ENCODE measurements at regions not wholly inside any gene's neighbourhood (a gene's known extent, or its start where the extent isn't known, plus 50 kb on each side); places are given as distances from the start of the nearest gene placed in this dataset.

DNA sequence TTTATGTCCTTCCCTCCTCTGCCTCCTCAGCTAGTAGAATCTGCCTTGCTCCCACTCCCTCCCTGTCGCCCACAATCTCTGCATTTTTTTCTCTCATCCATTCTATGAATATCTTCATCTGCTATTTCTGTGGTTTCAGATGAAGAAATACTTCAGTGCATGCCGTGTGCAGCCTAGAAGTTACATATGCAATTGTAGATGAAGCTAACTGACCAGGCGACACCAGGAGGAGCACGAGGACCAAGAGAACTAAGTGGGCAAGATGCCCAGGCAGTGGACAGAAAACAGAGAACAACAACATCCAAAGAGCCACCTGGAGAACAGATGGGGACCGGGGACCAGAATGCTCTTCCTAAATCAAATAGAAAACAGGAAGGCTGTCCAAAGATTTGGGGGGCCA, 121.4 kb upstream of the ATP11B start:
- Histone ChIP-seq H3K9me3 (ENCODE audit: low read length) (no peaks in the 10 kb centered on the region), H3K4me3 (ENCODE audit: low read length) (no peak overlapping the region), H3K4me1 (ENCODE audit: insufficient read depth, low read length) (peaks cover 5% of the 10 kb centered on the region), H3K36me3 (ENCODE audit: insufficient read depth, low read length) (no peaks in the 10 kb centered on the region), H3K27me3 (ENCODE audit: insufficient read depth, low read length) (no peaks in the 10 kb centered on the region), H2AFZ (ENCODE audit: low read depth, low read length) (no peak overlapping the region)

DNA sequence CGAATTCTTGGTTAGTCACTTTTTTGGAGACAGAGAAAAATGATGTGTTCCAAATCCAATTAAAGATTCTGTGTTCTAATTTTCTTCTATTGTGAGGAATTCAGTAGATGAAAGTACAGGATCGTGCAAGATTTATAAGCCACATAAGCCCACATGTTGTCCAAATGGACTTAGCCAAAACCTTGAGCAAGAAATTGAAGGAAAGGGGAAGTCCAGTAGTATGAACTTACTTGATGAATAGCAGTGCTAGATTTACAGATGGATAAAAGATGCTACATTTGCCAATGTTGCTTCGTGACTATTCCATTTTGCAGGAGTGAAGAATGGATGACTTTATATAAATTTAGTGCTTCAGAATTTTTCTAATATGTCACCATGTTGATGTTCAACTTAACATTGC, 120.0 kb upstream of the ATP11B start:
- no peak overlapping the region for H2AFZ ChIP-seq (ENCODE audit: low read depth, low read length)
- H3K36me3 ChIP-seq (ENCODE audit: insufficient read depth, low read length): no peaks in the 10 kb centered on the region
- H3K9me3 ChIP-seq (ENCODE audit: low read length): no peaks in the 10 kb centered on the region
- H3K27me3 ChIP-seq (ENCODE audit: insufficient read depth, low read length): no peaks in the 10 kb centered on the region
- H3K4me3 ChIP-seq (ENCODE audit: low read length): no peak overlapping the region
- H3K4me1 ChIP-seq (ENCODE audit: insufficient read depth, low read length): peaks cover 5% of the 10 kb centered on the region

DNA sequence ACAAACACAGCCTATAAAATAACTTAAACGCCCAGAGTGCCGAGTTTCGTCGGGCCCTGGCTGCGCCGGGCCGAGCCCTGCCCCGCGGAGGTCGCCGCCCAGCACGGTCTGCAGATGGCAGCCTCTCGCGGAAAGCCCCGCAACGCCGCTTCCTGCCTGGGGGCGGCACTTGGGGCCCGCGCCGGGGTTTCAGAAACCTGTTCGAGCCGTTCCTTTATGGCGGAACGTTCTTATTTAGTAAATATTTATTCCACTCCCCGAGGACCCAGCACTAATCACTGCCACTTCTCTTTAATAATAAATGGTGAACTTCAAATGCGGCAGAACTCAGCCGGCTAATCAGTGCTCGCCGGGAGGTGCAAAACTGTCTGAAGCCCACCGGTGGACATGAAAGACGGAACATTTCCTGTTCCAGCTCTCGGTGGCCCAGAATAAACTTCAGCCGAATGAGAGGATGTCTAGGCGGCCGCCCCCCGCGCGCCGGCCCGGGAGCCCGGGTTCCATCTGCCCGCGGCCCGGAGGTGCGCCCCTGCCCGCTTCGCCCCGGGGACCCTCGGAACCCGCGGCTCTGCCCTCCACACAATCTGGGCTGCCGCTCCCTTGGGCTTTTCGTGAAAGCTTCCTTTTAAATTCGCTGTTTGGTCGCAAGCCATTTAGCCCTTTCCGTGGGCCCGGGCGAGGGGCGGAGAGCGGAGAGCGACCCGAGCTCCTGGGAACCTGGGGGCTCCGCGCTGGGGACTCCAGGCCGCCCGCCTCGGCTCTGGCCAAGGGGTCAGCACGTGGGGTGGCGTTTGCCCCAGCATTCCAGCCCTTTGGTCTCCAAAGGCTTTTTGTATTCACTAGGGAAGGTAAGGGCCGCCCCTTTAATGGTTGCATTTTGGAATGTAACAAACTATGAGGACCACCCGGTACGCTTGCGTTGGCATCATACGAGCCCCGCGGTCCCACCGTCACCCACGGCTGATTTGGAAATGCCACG, 110.8 kb upstream of the ATP11B start:
- H3K27me3 ChIP-seq (ENCODE audit: insufficient read depth, low read length): no peaks in the 10 kb centered on the region

DNA sequence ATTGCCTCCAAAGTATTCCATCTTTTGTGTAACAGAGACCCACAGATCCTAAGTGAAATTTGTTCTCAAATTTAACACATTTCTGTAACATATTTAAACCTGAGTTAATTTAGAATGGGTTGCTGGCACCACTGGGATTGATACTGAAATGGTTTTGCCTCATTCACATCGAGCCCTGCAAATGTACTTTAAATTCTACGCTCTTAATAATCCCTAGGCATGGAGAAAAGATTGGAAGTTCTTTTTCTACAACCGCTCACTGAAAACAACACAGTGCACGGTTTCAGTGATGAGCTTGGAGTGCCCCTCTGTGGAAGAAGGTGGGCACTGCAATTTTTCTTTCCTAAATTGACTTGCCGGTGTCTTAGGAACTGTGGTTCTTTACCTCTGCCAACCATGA, 109.9 kb upstream of the ATP11B start:
- H3K27me3 ChIP-seq (ENCODE audit: insufficient read depth, low read length): no peaks in the 10 kb centered on the region
- peak overlapping the region; percentile 97 for H2AFZ ChIP-seq (ENCODE audit: low read depth, low read length)
- no peaks in the 10 kb centered on the region for H3K9me3 ChIP-seq (ENCODE audit: low read length)
- peak overlapping the region; percentile 71 for H3K4me3 ChIP-seq (ENCODE audit: low read length)
- no peaks in the 10 kb centered on the region for H3K36me3 ChIP-seq (ENCODE audit: insufficient read depth, low read length)
- peaks cover 9% of the 10 kb centered on the region for H3K4me1 ChIP-seq (ENCODE audit: insufficient read depth, low read length)

More for the DNA sequence above, 110.8 kb upstream of the ATP11B start:
- peak overlapping the region; percentile 71 for H3K4me3 ChIP-seq (ENCODE audit: low read length)
- H3K36me3 ChIP-seq (ENCODE audit: insufficient read depth, low read length): no peaks in the 10 kb centered on the region
- no peaks in the 10 kb centered on the region for H3K9me3 ChIP-seq (ENCODE audit: low read length)
- H3K4me1 ChIP-seq (ENCODE audit: insufficient read depth, low read length): peaks cover 9% of the 10 kb centered on the region
- peak overlapping the region; percentile 97 for H2AFZ ChIP-seq (ENCODE audit: low read depth, low read length)

DNA sequence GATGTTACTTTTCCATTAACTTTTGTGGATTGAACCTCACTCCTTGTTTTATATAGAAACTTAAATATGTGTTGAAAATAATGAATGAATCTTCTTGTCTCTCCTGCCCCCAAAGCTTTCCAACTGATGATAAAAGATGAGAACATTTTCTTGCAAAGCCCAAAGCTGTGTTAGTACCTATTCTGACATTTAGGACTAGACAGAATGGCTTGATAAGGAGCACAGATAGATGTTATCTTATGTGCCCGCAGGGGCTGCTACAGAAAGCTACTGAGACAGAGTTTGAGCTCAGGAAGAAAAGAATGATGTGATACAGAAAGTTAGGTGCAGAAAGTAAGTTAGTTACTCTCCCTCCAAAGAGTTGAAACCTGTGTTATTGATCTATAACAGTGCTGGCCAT, 109.4 kb upstream of the ATP11B start:
- no peak overlapping the region for H3K4me3 ChIP-seq (ENCODE audit: low read length)
- no peaks in the 10 kb centered on the region for H3K27me3 ChIP-seq (ENCODE audit: insufficient read depth, low read length)
- peaks cover 9% of the 10 kb centered on the region for H3K4me1 ChIP-seq (ENCODE audit: insufficient read depth, low read length)
- no peaks in the 10 kb centered on the region for H3K36me3 ChIP-seq (ENCODE audit: insufficient read depth, low read length)
- peak overlapping the region; percentile 97 for H2AFZ ChIP-seq (ENCODE audit: low read depth, low read length)
- no peaks in the 10 kb centered on the region for H3K9me3 ChIP-seq (ENCODE audit: low read length)

DNA sequence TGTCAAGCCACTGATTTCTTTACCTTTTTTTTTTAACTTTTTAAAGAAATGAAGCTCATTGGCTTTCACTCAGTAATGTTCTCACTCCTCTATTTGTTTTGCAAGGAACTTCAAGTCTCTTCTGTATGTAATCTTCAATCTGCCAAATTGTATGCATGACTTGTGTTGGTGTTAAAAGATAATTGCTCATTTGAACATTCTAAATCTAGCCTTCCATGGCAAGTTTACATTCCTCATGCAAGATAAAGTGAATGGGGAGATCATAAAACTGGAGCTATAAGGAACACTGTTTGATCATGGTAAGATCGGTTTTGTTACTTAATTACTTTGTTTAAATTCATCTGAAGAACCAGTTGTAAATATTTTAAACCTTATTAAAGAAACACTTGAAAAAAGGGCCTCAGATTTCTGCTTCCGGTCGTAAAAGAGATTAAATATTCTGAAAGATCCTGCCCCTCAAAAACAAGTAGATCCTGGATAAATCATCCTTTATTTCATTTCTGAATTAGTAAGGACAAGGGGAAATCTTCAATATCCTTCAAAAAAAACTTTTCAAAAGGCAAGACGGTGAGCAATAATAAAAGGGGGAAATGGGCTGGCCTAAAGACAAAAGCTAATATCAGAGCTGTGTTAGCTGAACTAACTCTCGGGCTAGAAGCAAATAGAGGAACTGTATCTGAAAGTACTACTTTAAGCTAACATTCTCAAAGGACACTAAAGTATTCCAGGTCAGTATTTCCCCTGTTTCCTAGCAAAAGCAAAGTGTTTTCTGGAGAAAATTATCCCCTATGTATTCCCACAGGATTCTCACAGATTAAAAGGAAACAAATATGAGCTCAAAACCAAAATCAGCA, 107.0 kb upstream of the ATP11B start:
- no peaks in the 10 kb centered on the region for H3K36me3 ChIP-seq (ENCODE audit: insufficient read depth, low read length)
- H2AFZ ChIP-seq (ENCODE audit: low read depth, low read length): peak overlapping the region; percentile 10
- peaks cover 12% of the 10 kb centered on the region for H3K4me1 ChIP-seq (ENCODE audit: insufficient read depth, low read length)
- H3K27me3 ChIP-seq (ENCODE audit: insufficient read depth, low read length): no peaks in the 10 kb centered on the region
- no peak overlapping the region for H3K4me3 ChIP-seq (ENCODE audit: low read length)
- H3K9me3 ChIP-seq (ENCODE audit: low read length): no peaks in the 10 kb centered on the region

DNA sequence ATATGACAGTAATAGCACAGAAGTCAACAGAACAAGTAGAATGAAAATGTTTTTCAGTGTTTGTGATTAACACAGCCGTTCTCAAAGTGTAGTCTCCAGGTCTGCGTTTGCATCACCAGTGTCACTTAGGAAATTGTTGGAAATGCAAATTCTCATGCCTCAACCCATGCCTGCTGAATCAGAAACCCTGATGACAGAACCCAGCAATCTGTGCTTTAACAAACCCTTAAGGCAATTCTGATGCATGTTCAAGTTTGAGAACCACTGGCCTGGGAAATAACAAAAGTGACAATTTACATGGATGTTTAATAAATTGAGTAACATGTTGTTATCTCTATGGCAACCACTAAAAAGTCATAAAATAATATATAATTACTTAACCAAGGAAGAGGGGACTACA, 103.1 kb upstream of the ATP11B start:
- Histone ChIP-seq H3K36me3 (ENCODE audit: insufficient read depth, low read length) (no peaks in the 10 kb centered on the region), H2AFZ (ENCODE audit: low read depth, low read length) (no peak overlapping the region), H3K9me3 (ENCODE audit: low read length) (no peaks in the 10 kb centered on the region), H3K27me3 (ENCODE audit: insufficient read depth, low read length) (no peaks in the 10 kb centered on the region), H3K4me1 (ENCODE audit: insufficient read depth, low read length) (peaks cover 7% of the 10 kb centered on the region), H3K4me3 (ENCODE audit: low read length) (no peak overlapping the region)

DNA sequence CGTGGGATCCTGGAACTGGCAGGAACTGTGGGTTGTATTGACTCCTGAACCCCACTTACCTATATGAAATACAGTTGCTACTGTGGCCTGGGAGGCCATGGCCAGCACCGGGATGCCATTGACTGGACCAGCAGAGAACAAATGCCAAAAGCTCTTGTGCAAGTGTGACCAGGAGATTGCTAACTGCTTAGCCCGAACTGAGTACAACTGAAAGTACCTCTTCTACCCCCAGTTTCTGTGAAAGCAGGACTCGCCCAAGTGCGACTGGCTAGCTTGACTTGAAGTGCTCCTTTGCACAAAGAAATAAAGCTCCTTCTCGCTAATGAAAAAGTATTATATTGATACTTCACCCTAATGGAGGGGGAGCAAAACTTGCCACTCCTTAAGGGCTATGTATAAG, 101.3 kb upstream of the ATP11B start:
- H3K4me1 ChIP-seq (ENCODE audit: insufficient read depth, low read length): peaks cover 2% of the 10 kb centered on the region
- H2AFZ ChIP-seq (ENCODE audit: low read depth, low read length): no peak overlapping the region
- H3K36me3 ChIP-seq (ENCODE audit: insufficient read depth, low read length): no peaks in the 10 kb centered on the region
- H3K4me3 ChIP-seq (ENCODE audit: low read length): no peak overlapping the region
- no peaks in the 10 kb centered on the region for H3K9me3 ChIP-seq (ENCODE audit: low read length)
- no peaks in the 10 kb centered on the region for H3K27me3 ChIP-seq (ENCODE audit: insufficient read depth, low read length)

DNA sequence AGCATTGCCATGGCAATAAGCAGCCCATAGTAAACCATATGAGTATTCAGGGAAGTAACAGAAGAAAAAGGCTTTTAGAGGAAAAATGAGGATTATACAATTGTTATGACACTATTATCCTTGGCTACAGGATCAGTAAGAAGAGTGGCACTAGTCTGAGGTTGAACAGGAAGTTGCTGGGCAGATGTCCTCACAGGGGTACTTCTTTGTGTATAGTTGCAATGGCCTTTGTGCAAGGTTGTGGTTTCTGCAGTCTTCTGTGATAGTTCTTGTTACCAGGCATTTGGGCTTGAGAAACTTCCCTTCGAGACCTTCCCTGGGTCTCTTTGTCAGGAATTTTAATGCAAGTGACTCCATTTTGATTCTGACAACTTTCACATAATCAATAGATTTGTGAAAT, 100.6 kb upstream of the ATP11B start:
- Histone ChIP-seq H3K9me3 (ENCODE audit: low read length) (no peaks in the 10 kb centered on the region), H3K4me3 (ENCODE audit: low read length) (no peak overlapping the region), H3K36me3 (ENCODE audit: insufficient read depth, low read length) (no peaks in the 10 kb centered on the region), H3K27me3 (ENCODE audit: insufficient read depth, low read length) (no peaks in the 10 kb centered on the region), H2AFZ (ENCODE audit: low read depth, low read length) (no peak overlapping the region), H3K4me1 (ENCODE audit: insufficient read depth, low read length) (peaks cover 2% of the 10 kb centered on the region)

DNA sequence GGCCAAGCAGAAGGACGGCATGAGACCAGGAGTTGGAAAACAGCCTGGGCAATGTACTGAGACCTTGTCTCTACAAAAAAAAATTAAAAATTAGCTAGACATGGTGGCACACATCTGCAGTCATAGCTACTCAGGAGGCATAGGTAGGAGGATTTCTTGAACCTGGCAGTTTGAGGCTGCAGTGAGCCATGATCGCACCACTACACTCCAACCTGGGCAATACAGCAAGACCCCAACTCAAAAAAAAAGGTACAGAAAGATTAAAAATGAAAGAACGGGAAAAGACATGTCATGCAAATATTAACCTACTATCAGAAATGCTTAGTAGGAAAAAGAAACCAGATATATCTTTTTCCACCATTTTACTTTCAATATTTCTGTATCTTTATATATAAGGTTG, 99.6 kb upstream of the ATP11B start:
- no peak overlapping the region for H3K4me3 ChIP-seq (ENCODE audit: low read length)
- H3K4me1 ChIP-seq (ENCODE audit: insufficient read depth, low read length): peaks cover 2% of the 10 kb centered on the region
- H3K36me3 ChIP-seq (ENCODE audit: insufficient read depth, low read length): no peaks in the 10 kb centered on the region
- no peaks in the 10 kb centered on the region for H3K27me3 ChIP-seq (ENCODE audit: insufficient read depth, low read length)
- no peak overlapping the region for H2AFZ ChIP-seq (ENCODE audit: low read depth, low read length)
- no peaks in the 10 kb centered on the region for H3K9me3 ChIP-seq (ENCODE audit: low read length)

DNA sequence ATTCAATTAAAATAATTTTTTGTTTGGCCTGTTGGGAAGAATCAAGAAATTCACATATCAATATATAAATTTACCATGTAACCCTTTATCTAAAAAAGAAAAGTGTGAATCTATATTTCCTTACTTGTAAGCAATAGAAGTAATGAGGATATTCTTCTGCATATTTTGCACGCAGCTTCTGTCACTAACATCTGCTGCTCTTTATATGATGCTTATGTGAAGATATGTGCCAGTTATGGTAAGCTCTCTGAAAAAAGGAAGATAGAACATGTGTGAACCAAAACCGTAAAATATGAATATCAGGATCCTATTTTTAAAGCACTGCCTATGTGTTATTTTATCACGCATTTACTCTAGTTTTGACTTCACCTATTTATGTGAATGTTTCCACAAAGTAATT, 96.4 kb upstream of the ATP11B start:
- Histone ChIP-seq H2AFZ (ENCODE audit: low read depth, low read length) (no peak overlapping the region), H3K4me1 (ENCODE audit: insufficient read depth, low read length) (no peaks in the 10 kb centered on the region), H3K27me3 (ENCODE audit: insufficient read depth, low read length) (no peaks in the 10 kb centered on the region), H3K4me3 (ENCODE audit: low read length) (no peak overlapping the region), H3K36me3 (ENCODE audit: insufficient read depth, low read length) (no peaks in the 10 kb centered on the region), H3K9me3 (ENCODE audit: low read length) (no peaks in the 10 kb centered on the region)

DNA sequence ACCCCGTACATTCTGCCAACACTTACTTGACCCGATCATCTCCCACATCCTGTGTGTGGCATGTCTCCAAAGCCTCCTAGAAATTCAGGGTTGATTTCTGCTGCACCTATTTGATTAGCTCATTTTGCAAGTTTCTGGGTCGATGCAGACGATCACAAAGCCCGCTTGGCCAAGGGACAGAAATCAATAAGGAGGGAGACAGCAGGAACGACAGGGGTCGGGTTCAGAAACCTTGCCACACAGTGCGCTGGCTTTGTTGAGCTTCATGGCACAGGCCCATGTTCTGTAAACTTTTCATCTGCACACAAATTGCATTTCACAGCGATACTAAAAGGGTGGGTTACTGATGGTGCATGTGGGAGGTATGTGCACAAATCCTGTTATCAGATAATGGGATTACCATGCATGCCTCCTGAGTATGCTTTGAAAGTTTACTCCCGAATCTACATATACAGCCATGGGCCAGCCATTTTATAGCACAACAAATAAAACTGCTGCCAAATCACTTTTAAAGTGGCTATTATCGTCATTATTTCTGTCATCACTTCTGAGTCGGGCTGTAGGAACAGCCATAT, 95.9 kb upstream of the ATP11B start:
- Histone ChIP-seq H3K9me3 (ENCODE audit: low read length) (no peaks in the 10 kb centered on the region), H3K4me1 (ENCODE audit: insufficient read depth, low read length) (no peaks in the 10 kb centered on the region)

DNA sequence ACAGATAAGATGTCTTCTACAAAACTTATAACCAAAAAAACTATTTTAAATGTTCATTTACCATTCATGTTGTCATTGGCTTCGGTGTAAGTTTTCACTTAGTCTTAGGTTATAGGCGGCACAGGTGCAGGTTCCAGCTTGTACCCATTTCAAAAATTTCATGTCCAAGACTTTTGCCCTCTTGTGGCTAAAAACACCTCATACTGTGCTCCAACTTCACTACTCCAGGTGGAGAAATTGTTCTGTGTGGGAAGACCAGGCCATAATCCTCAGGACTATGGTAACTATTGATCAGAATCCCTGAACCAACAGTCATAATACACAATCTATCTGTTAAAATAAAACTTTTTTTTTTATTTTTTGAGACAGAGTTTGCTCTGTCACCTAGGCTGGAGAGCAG, 95.2 kb upstream of the ATP11B start:
- no peaks in the 10 kb centered on the region for H3K36me3 ChIP-seq (ENCODE audit: insufficient read depth, low read length)
- no peak overlapping the region for H2AFZ ChIP-seq (ENCODE audit: low read depth, low read length)

More for the DNA sequence above, 95.9 kb upstream of the ATP11B start:
- Histone ChIP-seq H2AFZ (ENCODE audit: low read depth, low read length) (no peak overlapping the region), H3K36me3 (ENCODE audit: insufficient read depth, low read length) (no peaks in the 10 kb centered on the region), H3K27me3 (ENCODE audit: insufficient read depth, low read length) (no peaks in the 10 kb centered on the region), H3K4me3 (ENCODE audit: low read length) (no peak overlapping the region)

More for the DNA sequence above, 95.2 kb upstream of the ATP11B start:
- no peaks in the 10 kb centered on the region for H3K4me1 ChIP-seq (ENCODE audit: insufficient read depth, low read length)
- H3K4me3 ChIP-seq (ENCODE audit: low read length): no peak overlapping the region
- H3K9me3 ChIP-seq (ENCODE audit: low read length): no peaks in the 10 kb centered on the region
- H3K27me3 ChIP-seq (ENCODE audit: insufficient read depth, low read length): no peaks in the 10 kb centered on the region
